Heart left ventricle (tissue), 16 donors: ENCODE measurements at regions not wholly inside any gene's neighbourhood (a gene's known extent, or its start where the extent isn't known, plus 50 kb on each side); places are given as distances from the start of the nearest gene placed in this dataset.

Experiments
- ATAC-seq, 4 donors: fragments of 200-7000 bp; cut with Tn5 transposase; one replicate each; pipeline ENCODE4 v1.9.1; 2020 to 2022; ENCODE audit warnings: moderate library complexity in 4 of 4, mild to moderate bottlenecking in 3 of 4, moderate number of reproducible peaks in 1 of 4
- DNase-seq, 5 donors: peaks; one replicate each; pipeline ENCODE4 v3.0.0-alpha.2; 2020
- H3K27ac ChIP-seq, 12 donors: fragments of 200-600 bp; sonication (generic) in 4 of 12; one replicate each; pipeline versions ENCODE4 v1.5.0 to v1.8.0; 2016 to 2022; ENCODE audit warnings: mild to moderate bottlenecking in 2 of 12
- H3K27me3 ChIP-seq, 9 donors: fragments of 200-600 bp; sonication (generic) in 2 of 9; one replicate each; pipeline versions ENCODE4 v1.5.1 to v1.8.0; 2016 to 2022; ENCODE audit warnings: mild to moderate bottlenecking in 3 of 9
- H3K36me3 ChIP-seq, 9 donors: fragments of 200-600 bp; sonication (generic) in 2 of 9; one replicate each; pipeline versions ENCODE4 v1.5.0 to v1.8.0; 2018 to 2022; ENCODE audit warnings: mild to moderate bottlenecking in 2 of 9
- H3K4me1 ChIP-seq, 12 donors: fragments of 200-600 bp; sonication (generic) in 4 of 12; one replicate each; pipeline versions ENCODE4 v1.5.0 to v1.8.0; 2016 to 2022; ENCODE audit warnings: mild to moderate bottlenecking in 3 of 12
- H3K4me3 ChIP-seq, 12 donors: fragments of 200-600 bp; sonication (generic) in 4 of 12; one replicate each; pipeline versions ENCODE4 v1.5.0 to v1.8.0; 2017 to 2022; ENCODE audit warnings: mild to moderate bottlenecking in 9 of 12, moderate library complexity in 4 of 12
- H3K9me3 ChIP-seq, 12 donors: fragments of 200-600 bp; sonication (generic) in 4 of 12; one replicate each; pipeline versions ENCODE4 v1.5.0 to v1.8.0; 2016 to 2022; ENCODE audit warnings: mild to moderate bottlenecking in 1 of 12
- POLR2A ChIP-seq, 2 donors: fragments of 450-650 bp; IDR thresholded peaks; one replicate each; pipeline ENCODE4 v1.6.1; 2017; ENCODE audit warnings: antibody characterized with exemption in 2 of 2, mild to moderate bottlenecking in 2 of 2, moderate library complexity in 2 of 2
- WGBS, 4 donors: extraction: QIAGEN DNeasy Blood & Tissue Kit in 2 of 4; methylation state at CpG; one replicate each; pipeline versions ENCODE4 v1.1.5 to v1.1.7; 2013 to 2018; 5-methylcytosine and 5-hydroxymethylcytosine counted together
- intact Hi-C, 10 donors: fragments of 100-400 bp; cut with DNase I; formaldehyde crosslinking; loops; one replicate each; pipeline versions ENCODE4 v1.11.1 to v1.14.2; 2022
- TF ChIP-seq, protein P1 (sequence below), 12 donors: fragments of 200-600 bp; sonication (generic) in 4 of 12; IDR thresholded peaks; one replicate each; pipeline versions ENCODE4 v1.5.0 to v1.8.0; 2018 to 2022; ENCODE audit warnings: antibody characterized with exemption in 12 of 12, mild to moderate bottlenecking in 5 of 12
- donor health status: ischemic (EF 13 %, LVEDD 7.1; RV severe dilation, severe dysfunction).
- donor health status: healthy with polysubstance abuse.
- donor health status: DM: no; HTN: yes; CAD: no.
- donor health status: DM: no; HTN: no; CAD: no.
- donor health status: ischemic (EF 25% LVEDD 6.9; RV normal size, moderate dysfunction).
- donor health status: ischemic (EF 25% LVEDD 5.7; RV mildly dilated, moderate dysfunction).
- donor health status: healthy.
- donor health status: DM: yes; HTN: yes; CAD: no.
- donor health status: ischemic (EF 35%, LVEDD 5.7; RV mildly dilated, moderate dysfunction).
- donor health status: nonischemic (EF 11% LVEDD 7.7; RV severe dilation, severe dysfunction).
- donor health status: DM: yes; HTN: yes; CAD: no.
- donor health status: PGD.
- donor health status: ischemic (EF 29% LVEDD 5.4; RV normal size, mild dysfunction).
- donor health status: nonischemic (EF 23%, LVEDD 6.1; RV moderate dilation, normal function).

GRCh38 chr1:13927736-13928135 is 227.7 kb downstream of the PRDM2 start:
- intact Hi-C loops: no loop called here
- ATAC-seq: no peak
- no peak for DNase-seq

DNA sequence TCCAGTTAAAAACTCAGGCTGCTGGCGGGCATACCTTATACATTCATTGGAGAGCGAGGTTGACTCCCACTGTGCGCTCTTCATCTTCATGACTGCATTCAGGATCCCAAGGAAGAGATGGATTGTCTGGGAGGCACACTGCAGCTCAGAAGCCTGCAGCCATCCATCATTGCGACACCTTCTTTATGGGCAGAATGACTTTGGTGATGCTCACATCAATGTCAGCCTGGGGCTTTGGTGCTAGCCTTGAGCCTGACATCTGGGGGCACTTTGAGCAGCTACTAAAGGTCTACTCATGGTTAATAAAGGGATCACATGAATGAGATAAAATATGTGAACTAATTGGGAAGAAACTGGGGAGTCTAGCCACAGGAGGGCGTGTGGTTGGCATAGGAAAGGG is 229.3 kb downstream of the PRDM2 start:
- no peak for TF ChIP-seq POLR2A (IDR thresholded peaks at IDR 0.05)
- TF ChIP-seq, protein P1, sequence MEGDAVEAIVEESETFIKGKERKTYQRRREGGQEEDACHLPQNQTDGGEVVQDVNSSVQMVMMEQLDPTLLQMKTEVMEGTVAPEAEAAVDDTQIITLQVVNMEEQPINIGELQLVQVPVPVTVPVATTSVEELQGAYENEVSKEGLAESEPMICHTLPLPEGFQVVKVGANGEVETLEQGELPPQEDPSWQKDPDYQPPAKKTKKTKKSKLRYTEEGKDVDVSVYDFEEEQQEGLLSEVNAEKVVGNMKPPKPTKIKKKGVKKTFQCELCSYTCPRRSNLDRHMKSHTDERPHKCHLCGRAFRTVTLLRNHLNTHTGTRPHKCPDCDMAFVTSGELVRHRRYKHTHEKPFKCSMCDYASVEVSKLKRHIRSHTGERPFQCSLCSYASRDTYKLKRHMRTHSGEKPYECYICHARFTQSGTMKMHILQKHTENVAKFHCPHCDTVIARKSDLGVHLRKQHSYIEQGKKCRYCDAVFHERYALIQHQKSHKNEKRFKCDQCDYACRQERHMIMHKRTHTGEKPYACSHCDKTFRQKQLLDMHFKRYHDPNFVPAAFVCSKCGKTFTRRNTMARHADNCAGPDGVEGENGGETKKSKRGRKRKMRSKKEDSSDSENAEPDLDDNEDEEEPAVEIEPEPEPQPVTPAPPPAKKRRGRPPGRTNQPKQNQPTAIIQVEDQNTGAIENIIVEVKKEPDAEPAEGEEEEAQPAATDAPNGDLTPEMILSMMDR (IDR thresholded peaks at IDR 0.05): no peak
- H3K27me3 ChIP-seq: peaks cover 0 to 16% (median 0%) of the 10 kb centered on the region in 9 donors
- no peak for DNase-seq
- H3K9me3 ChIP-seq: no peaks in the 10 kb centered on the region
- intact Hi-C loops: no loop called here
- ATAC-seq: no peak
- H3K27ac ChIP-seq: no peak overlapping the region
- WGBS, 4 donors: 69 to 85% (median 71%) methylated on average over 5 of the region's 5 CpGs
- no peak overlapping the region for H3K4me3 ChIP-seq
- no peaks in the 10 kb centered on the region for H3K4me1 ChIP-seq
- no peaks in the 10 kb centered on the region for H3K36me3 ChIP-seq

More at GRCh38 chr1:13927736-13928135, 227.7 kb downstream of the PRDM2 start:
- TF ChIP-seq, protein P1 (IDR thresholded peaks at IDR 0.05): no peak
- TF ChIP-seq POLR2A (IDR thresholded peaks at IDR 0.05): no peak
- 76 to 83% (median 82%) methylated on average over 3 of the region's 3 CpGs for WGBS, 4 donors
- H3K27ac ChIP-seq: no peak overlapping the region
- no peak overlapping the region for H3K4me3 ChIP-seq
- no peaks in the 10 kb centered on the region for H3K4me1 ChIP-seq
- H3K9me3 ChIP-seq: no peaks in the 10 kb centered on the region
- no peaks in the 10 kb centered on the region for H3K36me3 ChIP-seq
- H3K27me3 ChIP-seq: peaks cover 0 to 10% (median 0%) of the 10 kb centered on the region in 9 donors

DNA sequence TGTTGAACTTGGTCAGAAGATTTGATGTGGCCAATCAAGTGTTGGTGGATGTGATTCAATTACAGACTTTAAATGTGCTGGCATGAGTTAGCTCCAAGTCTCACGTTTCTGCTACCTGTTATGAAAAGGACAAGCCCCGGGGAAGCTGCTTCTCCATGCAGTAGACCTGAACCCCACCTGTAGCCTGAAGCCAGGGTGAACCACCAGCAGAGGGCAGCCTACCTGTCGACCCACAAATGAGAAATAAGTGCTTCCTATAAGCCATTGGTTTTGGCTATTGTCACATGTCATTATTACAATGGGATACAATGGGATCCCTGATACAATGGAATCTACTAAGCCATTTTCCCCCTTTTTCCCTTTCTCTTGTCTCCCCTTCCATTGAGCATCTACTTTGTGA is 230.2 kb downstream of the PRDM2 start:
- DNase-seq (no peak), ATAC-seq (no peak)
- no peaks in the 10 kb centered on the region for H3K9me3 ChIP-seq
- intact Hi-C loops: no loop called here
- WGBS, 4 donors: 20 to 31% (median 25%) methylated on average over 3 of the region's 3 CpGs
- TF ChIP-seq POLR2A (IDR thresholded peaks at IDR 0.05): no peak
- TF ChIP-seq, protein P1 (IDR thresholded peaks at IDR 0.05): peak in 1 of 12 donors; percentile 12
- H3K36me3 ChIP-seq: no peaks in the 10 kb centered on the region
- H3K27me3 ChIP-seq: peaks cover 0 to 16% (median 0%) of the 10 kb centered on the region in 9 donors
- H3K27ac ChIP-seq: no peak overlapping the region
- H3K4me1 ChIP-seq: no peaks in the 10 kb centered on the region
- no peak overlapping the region for H3K4me3 ChIP-seq

GRCh38 chr1:13931226-13931625 is 231.2 kb downstream of the PRDM2 start:
- H3K36me3 ChIP-seq: no peaks in the 10 kb centered on the region
- no peak overlapping the region for H3K27ac ChIP-seq
- DNase-seq (no peak), ATAC-seq (no peak)
- no peak overlapping the region for H3K4me3 ChIP-seq
- 67 to 79% (median 75%) methylated on average over 3 of the region's 3 CpGs for WGBS, 4 donors
- intact Hi-C loops: no loop called here
- H3K4me1 ChIP-seq: no peaks in the 10 kb centered on the region
- H3K27me3 ChIP-seq: peaks cover 0 to 16% (median 0%) of the 10 kb centered on the region in 9 donors
- no peak for TF ChIP-seq POLR2A (IDR thresholded peaks at IDR 0.05)
- no peaks in the 10 kb centered on the region for H3K9me3 ChIP-seq

DNA sequence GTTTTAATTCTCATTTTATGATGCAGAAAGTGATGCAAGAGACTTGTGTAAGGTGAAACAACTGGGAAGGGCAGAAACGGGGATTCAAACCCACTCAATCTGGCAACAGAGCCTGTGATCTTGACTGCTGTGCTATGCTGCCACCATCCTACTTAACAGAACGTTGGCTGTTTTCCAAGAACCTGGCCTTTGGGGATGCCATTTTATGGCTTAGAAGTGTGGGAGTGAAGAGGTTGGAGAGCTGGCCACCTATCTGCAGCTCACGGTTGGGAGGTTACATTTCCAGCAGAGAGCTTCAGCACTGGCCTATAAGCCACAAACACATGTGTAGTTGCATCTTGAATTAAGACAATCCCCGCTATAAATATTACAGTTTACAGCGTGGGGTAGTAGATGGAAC is 235.3 kb downstream of the PRDM2 start:
- Histone ChIP-seq H3K36me3 (no peaks in the 10 kb centered on the region), H3K27ac (no peak overlapping the region), H3K4me1 (no peaks in the 10 kb centered on the region), H3K4me3 (no peak overlapping the region), H3K27me3 (peaks cover 0 to 15% (median 0%) of the 10 kb centered on the region in 9 donors), H3K9me3 (no peaks in the 10 kb centered on the region)
- TF ChIP-seq, protein P1 (IDR thresholded peaks at IDR 0.05): no peak
- no peak for TF ChIP-seq POLR2A (IDR thresholded peaks at IDR 0.05)
- no peak for DNase-seq
- intact Hi-C loops: no loop called here
- 47 to 65% (median 54%) methylated on average over 5 of the region's 5 CpGs for WGBS, 4 donors
- ATAC-seq: no peak
